Smooth muscle cell (in vitro differentiated cells): ENCODE measurements at regions not wholly inside any gene's neighbourhood (a gene's known extent, or its start where the extent isn't known, plus 50 kb on each side); places are given as distances from the start of the nearest gene placed in this dataset.

Experiments used
- DNase-seq: peaks from one replicate; lab custom pipeline; 2025; ENCODE audit not compliant: unreplicated experiment; lab: John Stamatoyannopoulos, UW
- H2AFZ ChIP-seq: fragments of 200-600 bp; sonication (generic); 2 replicates; pipeline ENCODE4 v1.6.0; 2016; ENCODE audit warnings: antibody characterized with exemption, low read depth, mild to moderate bottlenecking
- H3F3A ChIP-seq: fragments of 200-600 bp; sonication (generic); 2 replicates; pipeline ENCODE4 v1.6.0; 2017; ENCODE audit warnings: antibody characterized with exemption, low read depth
- H3K27ac ChIP-seq: fragments of 200-600 bp; sonication (generic); 2 replicates; pipeline ENCODE4 v1.5.1; 2016; ENCODE audit warnings: low read depth, mild to moderate bottlenecking
- H3K27me3 ChIP-seq: fragments of 200-600 bp; sonication (generic); 2 replicates; pipeline ENCODE4 v1.6.1; 2016; ENCODE audit warnings: low read depth, mild to moderate bottlenecking
- H3K36me3 ChIP-seq: fragments of 200-600 bp; sonication (generic); 2 replicates; pipeline ENCODE4 v1.5.1; 2016; ENCODE audit warnings: low read depth
- H3K4me1 ChIP-seq: fragments of 200-600 bp; sonication (generic); 2 replicates; pipeline ENCODE4 v1.5.1; 2016; ENCODE audit warnings: low read depth
- H3K4me2 ChIP-seq: fragments of 200-600 bp; sonication (generic); 2 replicates; pipeline ENCODE4 v1.6.0; 2016; ENCODE audit warnings: mild to moderate bottlenecking
- H3K4me3 ChIP-seq: fragments of 200-600 bp; sonication (generic); 2 replicates; pipeline ENCODE4 v1.5.1; 2016; ENCODE audit warnings: mild to moderate bottlenecking
- H3K79me2 ChIP-seq: fragments of 200-600 bp; sonication (generic); 2 replicates; pipeline ENCODE4 v1.6.0; 2016; ENCODE audit warnings: low read depth, mild to moderate bottlenecking
- H3K9ac ChIP-seq: fragments of 200-600 bp; sonication (generic); 2 replicates; pipeline ENCODE4 v1.6.0; 2016; ENCODE audit warnings: low read depth
- H3K9me3 ChIP-seq: fragments of 200-600 bp; sonication (generic); replicated peaks from 2 replicates; pipeline ENCODE4 v1.5.1; 2016; ENCODE audit warnings: low read depth
- H4K20me1 ChIP-seq: fragments of 200-600 bp; sonication (generic); 2 replicates; pipeline ENCODE4 v1.6.0; 2016; ENCODE audit warnings: low read depth
- WGBS: methylation state at CpG from one replicate; pipeline ENCODE4 v1.1.7; 2016; ENCODE audit warnings: low lambda C conversion rate; 5-methylcytosine and 5-hydroxymethylcytosine counted together
- TF ChIP-seq, protein P1 (sequence below): fragments of 200-600 bp; sonication (generic); IDR thresholded peaks from 2 replicates; pipeline ENCODE4 v1.5.1; 2017; ENCODE audit warnings: borderline replicate concordance, mild to moderate bottlenecking, antibody characterized with exemption; ENCODE audit not compliant: insufficient read depth, poor library complexity, severe bottlenecking

DNA sequence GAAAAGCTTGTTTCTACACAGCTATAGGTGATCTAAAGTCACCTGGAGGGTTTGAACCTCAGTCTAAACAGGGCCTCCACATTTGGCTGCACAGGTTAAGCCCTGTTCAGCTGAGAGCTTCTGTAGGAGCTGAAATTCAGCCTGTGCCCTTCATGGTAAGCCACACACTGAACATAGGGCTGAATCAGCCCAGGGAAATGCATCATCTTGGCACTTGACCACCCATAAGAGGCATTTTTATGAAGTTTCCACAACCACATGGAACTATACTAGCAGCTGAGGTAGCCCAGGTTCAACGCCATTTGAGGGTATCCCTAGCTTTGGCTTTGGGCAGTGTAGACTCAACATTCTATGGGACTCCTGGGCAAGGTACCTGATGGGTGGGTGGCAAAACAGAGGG is 126.8 kb downstream of the FAM174B start:
- Histone ChIP-seq H3F3A (no peaks in the 10 kb centered on the region), H3K4me2 (no peak overlapping the region), H3K36me3 (no peaks in the 10 kb centered on the region), H3K27ac (no peak overlapping the region), H4K20me1 (no peaks in the 10 kb centered on the region), H3K4me3 (no peak overlapping the region), H3K9me3 (no peaks in the 10 kb centered on the region), H3K27me3 (peaks cover 8% of the 10 kb centered on the region), H3K9ac (no peak overlapping the region), H3K79me2 (no peaks in the 10 kb centered on the region), H2AFZ (no peak overlapping the region), H3K4me1 (peaks cover 6% of the 10 kb centered on the region)
- DNase-seq, result no peak
- TF ChIP-seq, protein P1, sequence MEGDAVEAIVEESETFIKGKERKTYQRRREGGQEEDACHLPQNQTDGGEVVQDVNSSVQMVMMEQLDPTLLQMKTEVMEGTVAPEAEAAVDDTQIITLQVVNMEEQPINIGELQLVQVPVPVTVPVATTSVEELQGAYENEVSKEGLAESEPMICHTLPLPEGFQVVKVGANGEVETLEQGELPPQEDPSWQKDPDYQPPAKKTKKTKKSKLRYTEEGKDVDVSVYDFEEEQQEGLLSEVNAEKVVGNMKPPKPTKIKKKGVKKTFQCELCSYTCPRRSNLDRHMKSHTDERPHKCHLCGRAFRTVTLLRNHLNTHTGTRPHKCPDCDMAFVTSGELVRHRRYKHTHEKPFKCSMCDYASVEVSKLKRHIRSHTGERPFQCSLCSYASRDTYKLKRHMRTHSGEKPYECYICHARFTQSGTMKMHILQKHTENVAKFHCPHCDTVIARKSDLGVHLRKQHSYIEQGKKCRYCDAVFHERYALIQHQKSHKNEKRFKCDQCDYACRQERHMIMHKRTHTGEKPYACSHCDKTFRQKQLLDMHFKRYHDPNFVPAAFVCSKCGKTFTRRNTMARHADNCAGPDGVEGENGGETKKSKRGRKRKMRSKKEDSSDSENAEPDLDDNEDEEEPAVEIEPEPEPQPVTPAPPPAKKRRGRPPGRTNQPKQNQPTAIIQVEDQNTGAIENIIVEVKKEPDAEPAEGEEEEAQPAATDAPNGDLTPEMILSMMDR, result no peak
- WGBS, result 97% methylated on average over 1 of the region's 1 CpG

DNA sequence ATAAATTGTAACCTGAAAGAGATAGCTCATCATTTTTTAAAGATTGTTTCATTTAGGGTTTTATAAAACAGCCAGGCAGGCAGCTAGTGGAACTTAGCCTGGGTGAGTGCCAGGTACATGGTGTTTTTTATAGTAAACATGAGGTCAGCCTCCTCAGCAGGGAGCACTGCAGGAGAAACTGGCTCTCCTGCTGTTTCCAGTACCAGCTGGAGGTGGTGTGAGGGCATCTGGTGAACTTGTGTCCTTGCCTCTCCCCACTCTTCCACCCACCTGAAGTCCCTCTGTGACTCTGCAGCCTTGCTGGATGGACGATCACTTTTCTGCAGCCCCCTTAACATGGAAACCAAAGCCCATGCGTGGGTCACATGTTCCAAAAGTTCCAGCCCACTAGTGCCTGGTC is 128.4 kb downstream of the FAM174B start:
- DNase-seq, result no peak
- H3K27me3 ChIP-seq, result peaks cover 8% of the 10 kb centered on the region

DNA sequence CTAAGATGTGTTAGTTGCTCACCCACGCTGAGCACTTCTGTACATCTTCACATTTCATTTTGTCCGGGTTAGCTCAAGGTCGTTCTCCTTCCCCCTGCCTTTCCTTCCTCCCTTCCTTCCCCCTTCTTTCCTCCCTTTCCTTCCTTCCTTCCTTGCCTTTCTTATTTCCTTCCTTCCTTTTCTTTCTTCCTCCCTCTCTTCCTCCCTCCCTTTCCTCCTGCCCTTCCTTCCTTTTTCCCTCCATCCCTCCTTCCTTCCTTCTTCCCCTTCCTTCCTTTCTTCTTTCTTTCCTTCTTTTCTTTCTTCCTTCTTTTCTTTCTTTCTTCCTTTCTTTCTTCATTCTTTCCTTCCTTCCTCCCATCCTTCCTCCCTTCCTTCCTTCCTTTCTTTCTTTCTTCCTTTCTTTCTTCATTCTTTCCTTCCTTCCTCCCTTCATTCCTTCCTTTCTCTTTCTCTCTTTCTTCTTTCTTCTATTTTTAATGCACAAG is 129.8 kb downstream of the FAM174B start:
- H3K4me2 ChIP-seq, result no peak overlapping the region
- no peaks in the 10 kb centered on the region for H4K20me1 ChIP-seq
- no peak for DNase-seq
- H2AFZ ChIP-seq, result no peak overlapping the region
- H3K9ac ChIP-seq, result no peak overlapping the region
- no peak overlapping the region for H3K4me3 ChIP-seq
- TF ChIP-seq, protein P1, result no peak
- H3K79me2 ChIP-seq, result no peaks in the 10 kb centered on the region
- H3K27me3 ChIP-seq, result peaks cover 2% of the 10 kb centered on the region
- H3K36me3 ChIP-seq, result no peaks in the 10 kb centered on the region
- H3K9me3 ChIP-seq, result no peaks in the 10 kb centered on the region
- H3F3A ChIP-seq, result no peaks in the 10 kb centered on the region
- peaks cover 6% of the 10 kb centered on the region for H3K4me1 ChIP-seq
- H3K27ac ChIP-seq, result no peak overlapping the region
- 97% methylated on average over 3 of the region's 3 CpGs for WGBS

More for the DNA sequence above, 128.4 kb downstream of the FAM174B start:
- no peaks in the 10 kb centered on the region for H4K20me1 ChIP-seq
- WGBS, result 97% methylated on average over 2 of the region's 2 CpGs
- H3K79me2 ChIP-seq, result no peaks in the 10 kb centered on the region
- H3K9me3 ChIP-seq, result no peaks in the 10 kb centered on the region
- H3K27ac ChIP-seq, result no peak overlapping the region
- TF ChIP-seq, protein P1, result no peak
- H3K4me3 ChIP-seq, result no peak overlapping the region
- no peak overlapping the region for H3K9ac ChIP-seq
- H3F3A ChIP-seq, result no peaks in the 10 kb centered on the region
- no peaks in the 10 kb centered on the region for H3K36me3 ChIP-seq
- H3K4me1 ChIP-seq, result peaks cover 6% of the 10 kb centered on the region
- H3K4me2 ChIP-seq, result no peak overlapping the region
- H2AFZ ChIP-seq, result no peak overlapping the region

DNA sequence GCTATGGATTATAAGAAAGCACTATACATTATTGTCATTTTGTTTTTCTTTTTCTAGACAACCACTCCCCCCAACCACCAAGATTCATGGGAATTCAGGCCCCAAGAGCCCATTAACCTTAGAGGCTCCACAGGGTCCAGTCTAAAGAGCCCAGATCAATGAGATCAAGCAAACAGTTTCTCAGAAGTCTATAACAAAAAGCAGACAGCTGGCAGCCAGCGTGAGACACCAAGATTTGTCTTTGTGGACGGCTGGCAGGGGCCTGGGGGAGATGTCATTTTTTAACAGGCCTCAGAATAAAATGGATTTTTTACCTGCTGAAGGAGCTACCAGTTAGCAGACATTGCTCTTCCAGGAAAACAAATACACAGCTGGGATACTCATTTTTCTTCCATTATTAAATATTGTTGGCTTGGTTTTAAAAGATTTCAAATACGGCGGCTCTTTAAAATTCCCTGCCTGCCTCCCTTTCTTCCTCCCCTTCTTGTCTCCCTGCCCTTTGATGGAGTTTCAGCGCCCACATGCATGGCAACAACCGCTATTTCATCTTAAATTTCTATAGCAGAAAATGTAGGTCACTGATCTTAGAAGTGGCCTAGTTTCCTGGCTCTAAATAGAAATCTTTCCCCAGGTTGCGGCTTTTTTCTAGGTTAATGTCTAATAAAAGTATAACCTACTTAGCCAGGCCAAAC is 130.6 kb downstream of the FAM174B start:
- no peak overlapping the region for H3K27ac ChIP-seq
- H2AFZ ChIP-seq, result no peak overlapping the region
- no peak overlapping the region for H3K4me3 ChIP-seq
- H3K4me1 ChIP-seq, result peaks cover 6% of the 10 kb centered on the region
- H4K20me1 ChIP-seq, result no peaks in the 10 kb centered on the region
- no peaks in the 10 kb centered on the region for H3K27me3 ChIP-seq
- DNase-seq, result no peak
- no peaks in the 10 kb centered on the region for H3K79me2 ChIP-seq
- H3K9me3 ChIP-seq, result no peaks in the 10 kb centered on the region
- H3F3A ChIP-seq, result no peaks in the 10 kb centered on the region
- WGBS, result 89% methylated on average over 7 of the region's 7 CpGs
- no peaks in the 10 kb centered on the region for H3K36me3 ChIP-seq
- H3K4me2 ChIP-seq, result no peak overlapping the region
- TF ChIP-seq, protein P1, result no peak
- no peak overlapping the region for H3K9ac ChIP-seq
